Amniotic stem cell (primary cell): ENCODE measurements at regions not wholly inside any gene's neighbourhood (a gene's known extent, or its start where the extent isn't known, plus 50 kb on each side); places are given as distances from the start of the nearest gene placed in this dataset.
"Not testable (repeated sequence)": the region's sequence is repeated elsewhere in the genome, so short reads cannot be mapped to it uniquely, and the experiment has no call there.

Experiments
- DNase-seq: peaks from one replicate; lab custom pipeline; 2025; lab: John Stamatoyannopoulos, UW

DNA sequence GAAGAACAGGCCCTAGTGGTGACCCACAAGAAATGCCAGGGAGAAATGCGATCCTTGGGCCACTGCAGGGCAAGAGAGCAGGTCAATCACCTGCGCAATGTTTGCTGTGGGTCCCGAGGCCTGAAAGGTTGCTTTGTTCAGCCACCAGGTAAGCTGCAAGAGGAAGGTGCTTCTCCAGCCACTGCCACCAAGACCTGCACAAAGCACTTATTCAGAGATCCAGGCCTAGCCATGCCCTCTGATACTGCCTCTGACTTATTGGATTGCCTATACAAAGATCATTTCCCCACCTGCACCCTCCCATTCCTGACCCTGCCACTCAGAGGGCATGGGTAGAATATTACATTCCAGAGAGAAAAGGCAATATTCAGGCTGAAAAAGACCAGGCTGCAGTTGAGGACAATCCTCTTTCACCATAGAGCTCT is 349.4 kb upstream of the NFIA start:
- DNase-seq: no peak

- no peak for DNase-seq
Measured at GRCh38 chr1:60731321-60731720, 351.0 kb upstream of the NFIA start.

DNA sequence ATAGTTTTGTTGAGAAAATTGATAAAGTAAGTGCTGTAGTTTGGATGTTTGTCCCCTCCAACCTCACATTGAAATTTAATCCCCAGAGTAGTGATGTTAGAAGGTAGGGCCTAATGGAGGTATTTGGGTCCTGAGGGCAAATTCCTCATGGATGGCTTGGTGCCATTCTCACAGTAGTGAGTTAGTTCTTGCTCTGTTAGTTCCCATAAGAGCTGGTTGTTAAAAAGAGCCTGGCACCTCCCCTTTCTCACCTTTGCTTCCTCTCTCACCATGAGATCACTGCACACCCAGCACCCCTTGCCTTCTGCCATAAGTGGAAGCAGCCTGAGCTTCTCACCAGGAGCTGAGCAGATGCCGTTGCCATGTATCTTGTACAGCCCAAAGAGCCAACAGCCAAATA is 354.8 kb upstream of the NFIA start:
- DNase-seq: no peak

DNA sequence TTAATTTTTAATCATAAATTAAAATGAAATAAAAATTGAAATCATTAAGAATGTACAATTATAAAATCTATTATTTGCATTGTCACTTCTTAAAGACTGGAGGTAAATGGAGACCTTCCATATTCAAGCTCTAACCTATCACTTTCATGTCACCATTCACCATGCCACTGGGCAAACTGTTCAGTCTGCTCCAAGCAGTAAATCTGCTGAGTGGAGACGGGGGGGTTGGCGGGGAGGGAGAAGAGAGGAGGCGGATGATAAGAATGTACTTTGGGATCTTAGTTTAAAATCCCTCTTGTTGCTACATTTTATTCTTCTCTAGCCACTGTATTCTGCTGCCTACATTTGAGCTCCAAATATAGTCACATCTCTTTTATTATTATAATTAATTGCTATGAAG is 365.9 kb upstream of the NFIA start:
- no peak for DNase-seq

- DNase-seq: no peak
Measured at GRCh38 chr1:60715970-60716369, 366.4 kb upstream of the NFIA start.

DNA sequence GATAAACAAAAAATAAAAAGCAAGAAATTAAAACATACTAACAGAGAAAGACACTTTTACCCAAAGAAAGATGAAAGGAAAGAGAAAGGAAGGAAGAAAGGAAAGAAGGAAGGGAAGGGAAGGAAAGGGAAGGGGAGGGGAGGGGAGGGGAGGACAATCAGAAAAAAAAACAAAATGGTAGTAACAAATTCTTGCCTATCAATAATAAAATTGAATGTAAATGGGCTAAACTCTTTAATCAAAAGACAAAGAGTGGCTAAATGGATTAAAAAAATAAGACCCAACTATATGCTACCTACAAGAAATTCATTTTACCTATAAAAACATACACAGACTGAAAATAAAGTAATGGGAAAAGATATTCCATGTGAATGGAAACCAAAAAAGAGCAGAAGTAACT is 372.9 kb upstream of the NFIA start:
- DNase-seq: no peak

GRCh38 chr1:60705026-60705425 is 377.3 kb upstream of the NFIA start:
- DNase-seq: no peak

DNA sequence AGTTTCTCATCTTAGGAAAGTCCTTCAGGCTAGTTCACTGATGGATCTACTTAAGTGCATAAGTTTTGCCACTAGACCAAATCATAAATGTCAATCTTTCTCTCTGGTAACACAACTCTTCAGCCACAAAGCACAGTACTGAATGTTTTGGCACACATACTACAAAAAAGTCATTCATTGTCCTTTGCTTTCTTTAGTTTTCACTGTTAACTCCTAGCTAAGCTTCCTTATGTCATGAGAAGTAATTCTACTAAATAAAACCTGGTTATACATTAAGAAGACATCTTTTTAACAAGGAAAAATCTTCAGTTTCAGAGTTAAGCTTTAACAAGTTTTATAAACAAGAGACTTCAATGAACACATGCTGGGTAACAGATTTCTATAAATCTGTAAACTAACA is 379.2 kb upstream of the NFIA start:
- DNase-seq: no peak

GRCh38 chr1:60699325-60699724 is 383.0 kb upstream of the NFIA start:
- DNase-seq: no peak

- no peak for DNase-seq
Measured at GRCh38 chr1:60697204-60697994, 385.0 kb upstream of the NFIA start.

- DNase-seq: no peak
Measured at GRCh38 chr1:60696512-60696911, 385.8 kb upstream of the NFIA start.

- no peak for DNase-seq
Measured at GRCh38 chr1:60695716-60696171, 386.6 kb upstream of the NFIA start.

GRCh38 chr1:60694980-60695379 is 387.4 kb upstream of the NFIA start:
- no peak for DNase-seq

- no peak for DNase-seq
Measured at GRCh38 chr1:60692031-60692430, 390.3 kb upstream of the NFIA start.

GRCh38 chr1:60688221-60688620 is 394.1 kb upstream of the NFIA start:
- not testable (repeated sequence) for DNase-seq

DNA sequence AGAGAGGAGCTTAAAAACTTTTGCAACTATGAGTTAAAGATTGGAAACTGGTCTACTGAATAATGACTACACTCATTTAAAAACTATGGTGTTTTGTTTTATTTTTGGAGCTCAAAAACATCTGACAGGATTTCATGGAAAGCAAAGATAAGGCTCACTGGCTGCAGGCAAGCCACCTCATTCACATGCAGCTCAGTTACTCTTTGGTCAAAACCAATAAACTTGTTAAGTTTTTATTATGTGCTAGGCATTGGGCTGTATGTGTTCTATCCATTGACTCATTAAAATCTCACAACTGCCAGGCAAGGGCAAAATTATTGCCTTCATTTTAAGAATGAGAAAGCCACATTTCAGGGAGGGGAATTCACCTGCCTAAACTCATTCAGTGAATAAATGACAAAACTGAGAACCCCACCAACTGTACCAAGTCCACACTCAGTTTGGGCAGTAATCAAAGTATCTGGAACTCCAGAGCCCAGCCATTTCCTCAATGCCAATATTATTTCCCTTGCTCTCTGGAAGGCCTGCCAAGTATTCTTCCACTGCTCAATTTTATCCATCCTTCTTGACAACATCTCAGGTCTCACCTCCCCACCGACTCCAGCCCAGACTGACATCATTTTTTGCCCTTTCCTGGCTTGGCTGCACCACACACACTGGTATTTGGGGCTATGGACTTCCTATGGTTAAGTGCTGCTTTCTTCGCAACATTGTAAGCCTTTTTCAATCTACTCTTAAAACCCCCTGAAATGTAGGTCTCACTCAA is 401.1 kb upstream of the NFIA start:
- no peak for DNase-seq

- no peak for DNase-seq
Measured at GRCh38 chr1:60679524-60680375, 402.6 kb upstream of the NFIA start.

- DNase-seq: no peak
Measured at GRCh38 chr1:60678802-60679201, 403.6 kb upstream of the NFIA start.

DNA sequence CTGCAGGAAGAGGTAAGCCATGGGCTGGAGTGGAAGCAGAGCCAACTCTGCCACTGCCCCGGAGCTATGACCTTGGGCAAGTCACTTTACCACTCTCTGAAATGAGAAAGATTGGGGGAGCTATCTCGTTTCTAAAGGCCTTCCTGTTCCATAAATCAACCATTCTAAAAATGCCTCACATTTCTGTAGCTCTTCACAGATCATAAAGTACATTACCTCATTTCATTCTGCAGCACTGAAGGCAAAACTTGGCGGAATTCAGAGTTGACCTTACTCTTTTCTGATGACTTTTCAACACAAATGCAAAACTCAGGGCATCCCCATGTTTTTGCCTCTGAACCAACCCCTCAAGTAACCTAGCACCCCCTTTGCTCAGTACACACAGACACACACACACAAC is 404.0 kb upstream of the NFIA start:
- no peak for DNase-seq

DNA sequence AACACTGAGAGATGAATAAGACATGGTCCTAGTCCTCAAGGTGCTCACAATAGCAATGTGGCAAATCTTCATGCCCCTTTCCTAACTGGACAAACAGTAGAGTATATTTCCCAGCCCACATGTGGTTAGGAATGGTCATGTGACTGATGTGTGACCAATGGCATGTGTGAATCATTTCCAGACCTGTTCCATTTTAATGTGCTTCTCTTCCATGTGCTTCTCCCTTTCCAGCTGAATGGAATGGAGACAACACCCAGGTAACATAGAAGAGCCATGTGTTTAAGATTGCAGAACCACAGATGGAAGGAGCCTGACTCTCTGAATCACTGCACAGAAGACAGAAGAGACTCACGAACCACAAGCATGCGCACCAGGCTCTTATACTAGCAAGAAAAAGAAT is 409.9 kb upstream of the NFIA start:
- no peak for DNase-seq

GRCh38 chr1:60670302-60670701 is 412.1 kb upstream of the NFIA start:
- DNase-seq: no peak

- no peak for DNase-seq
Measured at GRCh38 chr1:60668585-60668984, 413.8 kb upstream of the NFIA start.

- no peak for DNase-seq
Measured at GRCh38 chr1:60665311-60665710, 417.1 kb upstream of the NFIA start.
